ENCODE measurements at regions not wholly inside any gene's neighbourhood (a gene's known extent, or its start where the extent isn't known, plus 50 kb on each side); places are given as distances from the start of the nearest gene placed in this dataset.

DNA sequence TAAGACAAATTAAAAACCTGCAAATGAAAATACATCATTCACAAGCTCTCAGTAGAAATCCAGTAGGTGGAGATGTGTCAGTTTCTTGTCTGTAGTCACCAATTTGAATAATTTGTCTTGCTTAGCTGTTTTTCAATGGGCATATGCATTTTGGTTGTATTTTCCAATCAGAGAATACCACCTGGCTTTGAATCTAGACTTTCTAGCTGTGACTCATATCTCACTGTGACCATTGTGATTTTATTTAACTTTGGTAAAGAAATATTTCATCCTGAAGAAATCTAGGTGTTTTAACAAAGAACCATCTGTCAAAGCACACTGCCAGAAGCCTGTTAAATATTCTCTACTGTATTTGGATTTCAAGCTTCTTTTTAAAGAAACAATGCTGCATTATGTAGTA, 1650.6 kb upstream of the IGFBP7 start:
- no peak for DNase-seq (ENCODE audit: low read depth in 2 of 2)
- H3K4me3 ChIP-seq (replicated peaks in 1 of 2; ENCODE audit: low read depth in 2 of 2, low read length in 2 of 2), result no peak overlapping the region
- TF ChIP-seq, protein P1, sequence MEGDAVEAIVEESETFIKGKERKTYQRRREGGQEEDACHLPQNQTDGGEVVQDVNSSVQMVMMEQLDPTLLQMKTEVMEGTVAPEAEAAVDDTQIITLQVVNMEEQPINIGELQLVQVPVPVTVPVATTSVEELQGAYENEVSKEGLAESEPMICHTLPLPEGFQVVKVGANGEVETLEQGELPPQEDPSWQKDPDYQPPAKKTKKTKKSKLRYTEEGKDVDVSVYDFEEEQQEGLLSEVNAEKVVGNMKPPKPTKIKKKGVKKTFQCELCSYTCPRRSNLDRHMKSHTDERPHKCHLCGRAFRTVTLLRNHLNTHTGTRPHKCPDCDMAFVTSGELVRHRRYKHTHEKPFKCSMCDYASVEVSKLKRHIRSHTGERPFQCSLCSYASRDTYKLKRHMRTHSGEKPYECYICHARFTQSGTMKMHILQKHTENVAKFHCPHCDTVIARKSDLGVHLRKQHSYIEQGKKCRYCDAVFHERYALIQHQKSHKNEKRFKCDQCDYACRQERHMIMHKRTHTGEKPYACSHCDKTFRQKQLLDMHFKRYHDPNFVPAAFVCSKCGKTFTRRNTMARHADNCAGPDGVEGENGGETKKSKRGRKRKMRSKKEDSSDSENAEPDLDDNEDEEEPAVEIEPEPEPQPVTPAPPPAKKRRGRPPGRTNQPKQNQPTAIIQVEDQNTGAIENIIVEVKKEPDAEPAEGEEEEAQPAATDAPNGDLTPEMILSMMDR (IDR thresholded peaks at IDR 0.05; ENCODE audit: low read depth, low read length), result no peak

DNA sequence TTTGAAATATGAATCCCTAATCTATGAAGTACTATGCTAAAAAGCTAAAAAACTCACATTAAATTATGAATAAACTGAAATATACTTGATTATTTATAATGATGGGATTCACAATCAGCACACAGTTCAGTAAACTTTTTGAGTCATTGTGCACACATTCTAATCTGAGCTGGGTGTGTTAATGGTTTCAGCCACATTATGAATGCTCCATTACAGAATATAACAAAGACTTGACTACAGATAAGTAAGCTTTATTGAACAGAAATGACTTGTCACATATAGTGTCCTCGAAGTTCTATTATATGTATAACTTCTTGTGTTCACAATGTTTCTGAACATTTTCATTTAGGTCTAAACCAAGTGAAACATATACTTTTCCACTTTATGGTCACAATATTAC, 1649.9 kb upstream of the IGFBP7 start:
- H3K4me3 ChIP-seq (replicated peaks in 1 of 2; ENCODE audit: low read depth in 2 of 2, low read length in 2 of 2), result no peak overlapping the region
- TF ChIP-seq, protein P1 (IDR thresholded peaks at IDR 0.05; ENCODE audit: low read depth, low read length), result no peak

DNA sequence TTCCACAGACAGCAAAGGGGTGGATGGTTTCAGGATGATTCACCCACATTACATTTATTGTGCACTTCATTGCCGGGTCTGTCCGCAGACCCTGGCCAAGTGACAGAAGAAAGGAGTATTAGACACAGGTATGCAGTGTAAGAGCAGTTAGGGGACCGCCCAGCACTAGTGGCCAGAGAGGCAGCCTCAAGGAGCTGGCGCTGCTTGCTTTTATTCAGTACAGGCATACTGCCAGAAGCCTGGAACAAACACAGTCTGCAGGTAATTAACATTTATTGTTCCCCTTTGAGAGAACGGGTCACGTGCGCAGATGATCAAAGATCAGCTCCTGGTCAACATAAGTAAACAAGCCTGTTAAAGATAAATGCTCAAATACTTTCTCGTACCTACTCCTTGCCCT, 1639.0 kb upstream of the IGFBP7 start:
- TF ChIP-seq, protein P1 (IDR thresholded peaks at IDR 0.05; ENCODE audit: low read depth, low read length), result no peak
- no peak for DNase-seq (ENCODE audit: low read depth in 2 of 2)

More for the DNA sequence above, 1649.9 kb upstream of the IGFBP7 start:
- no peak for DNase-seq (ENCODE audit: low read depth in 2 of 2)

DNA sequence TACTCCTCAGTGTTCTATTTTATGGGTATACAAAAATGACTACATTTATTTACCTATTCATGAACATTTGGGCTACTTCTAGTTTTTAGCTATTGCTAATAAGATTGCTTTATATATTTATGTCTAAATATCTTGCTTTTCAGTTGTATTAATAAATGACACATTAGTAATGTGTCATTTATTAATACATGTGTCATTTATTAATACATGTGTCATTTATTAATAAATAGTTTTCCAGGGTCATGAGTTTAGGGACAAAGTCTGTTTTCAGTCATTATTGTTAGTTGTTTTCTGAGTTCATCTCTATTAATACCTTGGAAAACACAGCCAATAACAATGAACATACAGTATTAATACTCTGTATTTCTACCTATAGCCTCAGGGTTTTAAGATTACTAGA, 1630.7 kb upstream of the IGFBP7 start:
- no peak for DNase-seq (ENCODE audit: low read depth in 2 of 2)
- TF ChIP-seq, protein P1 (IDR thresholded peaks at IDR 0.05; ENCODE audit: low read depth, low read length), result no peak
- no peak overlapping the region for H3K4me3 ChIP-seq (replicated peaks in 1 of 2; ENCODE audit: low read depth in 2 of 2, low read length in 2 of 2)

More for the DNA sequence above, 1639.0 kb upstream of the IGFBP7 start:
- no peak overlapping the region for H3K4me3 ChIP-seq (replicated peaks in 1 of 2; ENCODE audit: low read depth in 2 of 2, low read length in 2 of 2)

DNA sequence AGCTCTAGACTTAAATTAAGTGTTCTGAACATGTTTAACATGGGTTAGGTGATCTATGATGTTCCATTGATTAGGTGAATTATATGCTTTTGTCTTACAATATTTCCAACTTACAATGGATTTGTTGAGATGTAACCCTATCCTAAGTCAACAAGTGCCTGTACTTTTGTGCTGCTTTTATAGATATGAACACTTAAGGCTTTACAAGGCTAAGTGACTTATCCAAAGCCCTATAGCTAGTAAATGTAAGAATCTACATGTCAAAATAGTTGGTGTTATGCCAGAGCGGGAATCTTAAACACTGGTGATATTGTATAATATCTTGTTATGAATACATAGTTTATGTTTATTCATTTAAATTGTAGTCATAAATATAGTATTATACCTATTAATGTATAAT, 1629.1 kb upstream of the IGFBP7 start:
- TF ChIP-seq, protein P1 (IDR thresholded peaks at IDR 0.05; ENCODE audit: low read depth, low read length), result no peak
- H3K4me3 ChIP-seq (replicated peaks in 1 of 2; ENCODE audit: low read depth in 2 of 2, low read length in 2 of 2), result no peak overlapping the region
- DNase-seq (ENCODE audit: low read depth in 2 of 2), result no peak

DNA sequence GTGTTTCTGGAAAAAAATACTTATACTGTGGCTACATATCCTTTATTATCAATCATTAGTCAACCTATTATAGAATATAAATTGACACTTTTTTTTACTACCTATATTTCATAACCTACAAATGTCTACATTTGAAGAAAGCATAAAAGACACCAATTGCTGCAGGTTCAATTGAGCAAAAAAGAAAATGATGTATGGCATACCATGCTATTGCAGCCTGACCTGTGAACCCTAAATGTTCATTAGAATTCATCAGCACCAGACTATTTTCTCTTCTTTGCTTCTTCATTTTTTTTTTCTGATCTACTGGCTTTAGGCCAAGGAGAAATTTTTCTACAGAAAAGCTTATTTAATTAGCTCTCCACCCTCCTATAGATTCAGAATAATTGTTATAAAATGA, 1628.2 kb upstream of the IGFBP7 start:
- H3K4me3 ChIP-seq (replicated peaks in 1 of 2; ENCODE audit: low read depth in 2 of 2, low read length in 2 of 2), result no peak overlapping the region
- no peak for DNase-seq (ENCODE audit: low read depth in 2 of 2)
- TF ChIP-seq, protein P1 (IDR thresholded peaks at IDR 0.05; ENCODE audit: low read depth, low read length), result no peak

DNA sequence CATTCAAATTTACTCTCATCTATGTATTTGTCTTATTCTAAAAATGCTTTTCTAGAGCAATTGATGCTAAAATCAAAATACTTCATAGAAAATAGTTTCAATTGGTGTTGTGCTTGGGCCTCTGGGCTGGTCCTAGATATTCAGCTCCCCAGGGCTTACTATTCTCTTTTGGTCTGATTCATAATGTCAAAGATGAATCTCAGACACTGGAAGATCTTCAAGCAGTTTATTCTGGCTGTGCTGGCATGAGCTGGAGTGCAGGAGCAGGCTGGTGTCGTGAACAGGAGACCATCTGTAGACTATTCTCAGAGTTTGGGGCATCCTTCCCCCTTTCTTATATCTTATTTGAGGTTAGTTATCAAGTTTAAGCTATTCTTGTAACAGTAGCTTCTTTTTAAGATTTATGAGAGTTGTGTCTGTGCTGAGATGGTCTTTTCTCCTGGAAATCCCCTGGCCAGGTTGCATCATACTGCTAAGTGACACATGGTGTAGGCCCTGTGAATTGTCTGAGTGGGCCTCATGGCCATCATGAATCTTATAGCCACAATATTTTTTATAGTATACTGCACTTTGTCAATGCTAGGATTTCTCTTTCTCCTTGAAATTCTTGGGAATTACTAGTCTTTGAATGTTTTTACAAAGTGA, 1624.0 kb upstream of the IGFBP7 start:
- no peak for DNase-seq (ENCODE audit: low read depth in 2 of 2)
- no peak overlapping the region for H3K4me3 ChIP-seq (replicated peaks in 1 of 2; ENCODE audit: low read depth in 2 of 2, low read length in 2 of 2)
- TF ChIP-seq, protein P1 (IDR thresholded peaks at IDR 0.05; ENCODE audit: low read depth, low read length), result no peak

Measured in cardiac fibroblast (primary cell).